DMS114 treated with DMSO at 0.1 percent for 48 hours (cell line): ENCODE measurements at regions not wholly inside any gene's neighbourhood (a gene's known extent, or its start where the extent isn't known, plus 50 kb on each side); places are given as distances from the start of the nearest gene placed in this dataset.
"Not testable (repeated sequence)": the region's sequence is repeated elsewhere in the genome, so short reads cannot be mapped to it uniquely, and the experiment has no call there.

ENCODE experiments used
- DNase-seq: peaks from one replicate; lab custom pipeline; 2025; ENCODE audit not compliant: unreplicated experiment; lab: John Stamatoyannopoulos, UW

- DNase-seq: no peak
These were observed 849.4 kb downstream of the DACH1 start for GRCh38 chr13:71017607-71018006.

GRCh38 chr13:71015516-71015915, 851.5 kb downstream of the DACH1 start:
- no peak for DNase-seq

GRCh38 chr13:71015021-71015420, 852.0 kb downstream of the DACH1 start:
- DNase-seq: no peak

- no peak for DNase-seq
These were observed 861.1 kb downstream of the DACH1 start for GRCh38 chr13:71005919-71006318.

GRCh38 chr13:70995338-70995737, 871.7 kb downstream of the DACH1 start:
- no peak for DNase-seq

- DNase-seq: peak; percentile 12
These were observed 872.8 kb downstream of the DACH1 start for GRCh38 chr13:70994191-70994590.

- no peak for DNase-seq
These were observed 878.8 kb upstream of the KLHL1 start for GRCh38 chr13:70987043-70987442.

- no peak for DNase-seq
These were observed 877.1 kb upstream of the KLHL1 start for GRCh38 chr13:70985371-70985770.

GRCh38 chr13:70981219-70981618, 873.0 kb upstream of the KLHL1 start:
- DNase-seq: not testable (repeated sequence)

- no peak for DNase-seq
These were observed 861.1 kb upstream of the KLHL1 start for GRCh38 chr13:70969321-70969720.

- DNase-seq: no peak
These were observed 859.3 kb upstream of the KLHL1 start for GRCh38 chr13:70967564-70967963.

- no peak for DNase-seq
These were observed 856.6 kb upstream of the KLHL1 start for GRCh38 chr13:70964874-70965273.

GRCh38 chr13:70964124-70964523, 855.9 kb upstream of the KLHL1 start:
- no peak for DNase-seq

- DNase-seq: peak; percentile 36
These were observed 852.7 kb upstream of the KLHL1 start for GRCh38 chr13:70960841-70961443.

- no peak for DNase-seq
These were observed 851.0 kb upstream of the KLHL1 start for GRCh38 chr13:70959035-70959775.

- DNase-seq: no peak
These were observed 847.6 kb upstream of the KLHL1 start for GRCh38 chr13:70955887-70956286.

GRCh38 chr13:70950664-70951063, 842.4 kb upstream of the KLHL1 start:
- DNase-seq: no peak

- no peak for DNase-seq
These were observed 837.3 kb upstream of the KLHL1 start for GRCh38 chr13:70945506-70945905.

- DNase-seq: no peak
These were observed 833.2 kb upstream of the KLHL1 start for GRCh38 chr13:70941454-70941853.

- no peak for DNase-seq
These were observed 830.2 kb upstream of the KLHL1 start for GRCh38 chr13:70938462-70938861.

GRCh38 chr13:70932511-70932910, 824.3 kb upstream of the KLHL1 start:
- DNase-seq: no peak

GRCh38 chr13:70923863-70924752, 815.9 kb upstream of the KLHL1 start:
- DNase-seq: no peak
